ENCODE measurements at regions not wholly inside any gene's neighbourhood (a gene's known extent, or its start where the extent isn't known, plus 50 kb on each side); places are given as distances from the start of the nearest gene placed in this dataset.

DNA sequence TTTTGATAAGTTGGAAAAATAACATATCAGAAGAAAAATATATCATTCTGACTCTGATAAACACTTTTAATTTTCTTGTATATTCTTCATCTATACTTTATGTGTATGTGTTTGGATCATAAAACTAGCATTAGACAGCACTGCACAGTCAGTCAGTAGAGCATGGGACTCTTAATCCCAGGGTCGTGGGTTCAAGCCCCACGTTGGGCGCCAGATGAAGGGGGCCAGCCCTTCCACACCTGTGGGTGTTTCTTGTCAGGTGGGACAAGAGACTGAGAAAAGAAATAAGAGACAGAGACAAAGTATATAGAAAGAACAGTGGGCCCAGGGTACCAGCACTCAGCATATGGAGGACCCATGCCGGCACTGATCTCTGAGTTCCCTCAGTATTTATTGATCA, 546.0 kb upstream of the NR2F2 start:
- TF ChIP-seq, protein P1, sequence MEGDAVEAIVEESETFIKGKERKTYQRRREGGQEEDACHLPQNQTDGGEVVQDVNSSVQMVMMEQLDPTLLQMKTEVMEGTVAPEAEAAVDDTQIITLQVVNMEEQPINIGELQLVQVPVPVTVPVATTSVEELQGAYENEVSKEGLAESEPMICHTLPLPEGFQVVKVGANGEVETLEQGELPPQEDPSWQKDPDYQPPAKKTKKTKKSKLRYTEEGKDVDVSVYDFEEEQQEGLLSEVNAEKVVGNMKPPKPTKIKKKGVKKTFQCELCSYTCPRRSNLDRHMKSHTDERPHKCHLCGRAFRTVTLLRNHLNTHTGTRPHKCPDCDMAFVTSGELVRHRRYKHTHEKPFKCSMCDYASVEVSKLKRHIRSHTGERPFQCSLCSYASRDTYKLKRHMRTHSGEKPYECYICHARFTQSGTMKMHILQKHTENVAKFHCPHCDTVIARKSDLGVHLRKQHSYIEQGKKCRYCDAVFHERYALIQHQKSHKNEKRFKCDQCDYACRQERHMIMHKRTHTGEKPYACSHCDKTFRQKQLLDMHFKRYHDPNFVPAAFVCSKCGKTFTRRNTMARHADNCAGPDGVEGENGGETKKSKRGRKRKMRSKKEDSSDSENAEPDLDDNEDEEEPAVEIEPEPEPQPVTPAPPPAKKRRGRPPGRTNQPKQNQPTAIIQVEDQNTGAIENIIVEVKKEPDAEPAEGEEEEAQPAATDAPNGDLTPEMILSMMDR (IDR thresholded peaks at IDR 0.05) = no peak
- TF ChIP-seq POLR2A (IDR thresholded peaks at IDR 0.05) = no peak
- TF ChIP-seq POLR2AphosphoS5 (IDR thresholded peaks at IDR 0.05) = no peak
